Brain microvascular endothelial cell (primary cell): ENCODE measurements at regions not wholly inside any gene's neighbourhood (a gene's known extent, or its start where the extent isn't known, plus 50 kb on each side); places are given as distances from the start of the nearest gene placed in this dataset.
A peak's percentile ranks its signal among the peaks of the same experiment; 100 is the strongest.

Source experiments
- DNase-seq: peaks from one replicate; pipeline ENCODE4 v3.0.0-alpha.2; 2020
- H3K27ac ChIP-seq: fragments of 250-450 bp; sonication (Bioruptor Pico); 2 replicates; pipeline ENCODE4 v1.5.1; 2020; ENCODE audit warnings: mild to moderate bottlenecking, moderate library complexity
- H3K27me3 ChIP-seq: fragments of 250-450 bp; sonication (Bioruptor Pico); replicated peaks from 2 replicates; pipeline ENCODE4 v1.5.1; 2020; ENCODE audit warnings: mild to moderate bottlenecking
- H3K36me3 ChIP-seq: fragments of 250-450 bp; sonication (Bioruptor Pico); replicated peaks from 2 replicates; pipeline ENCODE4 v1.5.1; 2020; ENCODE audit warnings: mild to moderate bottlenecking
- H3K4me3 ChIP-seq: 2 replicates; pipeline ENCODE4 v1.5.1; 2011; ENCODE audit warnings: low read depth, mild to moderate bottlenecking, control low read depth, low read length, moderate library complexity
- in situ Hi-C: cut with HindIII; loops from 2 replicates; pipeline ENCODE4 v1.10.0; 2017; ENCODE audit warnings: low sequenced_read_pairs, low pct_ligation_motif_present
- TF ChIP-seq, protein P1 (sequence below): IDR thresholded peaks from 2 replicates; pipeline ENCODE4 v1.5.1; 2011; ENCODE audit warnings: low read depth, mild to moderate bottlenecking, moderate library complexity, low read length, control low read depth, inconsistent platforms; ENCODE audit errors: missing control alignments

DNA sequence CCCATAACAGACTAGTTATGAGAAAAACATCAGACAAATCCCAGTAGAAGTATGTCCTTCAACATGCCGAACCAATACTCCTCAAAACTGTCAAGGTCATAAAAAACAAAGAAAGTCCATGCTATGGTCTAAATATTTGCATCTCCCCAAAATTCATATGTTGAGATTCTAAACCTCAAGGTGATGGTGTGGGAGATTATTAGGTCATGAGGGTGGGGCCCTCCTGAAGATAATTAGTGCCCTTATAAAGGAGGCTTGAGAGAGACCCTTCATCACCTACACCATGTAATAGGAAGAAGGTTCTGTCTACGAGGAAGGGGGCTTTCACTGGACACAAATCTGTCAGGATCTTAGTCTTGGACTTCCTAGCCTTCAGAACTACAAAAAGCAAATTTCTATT, 118.6 kb upstream of the GUCY1A2 start:
- Histone ChIP-seq H3K27ac (no peak overlapping the region), H3K36me3 (no peaks in the 10 kb centered on the region), H3K4me3 (no peak overlapping the region), H3K27me3 (no peaks in the 10 kb centered on the region)
- no peak for DNase-seq
- in situ Hi-C loops = no loop called here
- TF ChIP-seq, protein P1, sequence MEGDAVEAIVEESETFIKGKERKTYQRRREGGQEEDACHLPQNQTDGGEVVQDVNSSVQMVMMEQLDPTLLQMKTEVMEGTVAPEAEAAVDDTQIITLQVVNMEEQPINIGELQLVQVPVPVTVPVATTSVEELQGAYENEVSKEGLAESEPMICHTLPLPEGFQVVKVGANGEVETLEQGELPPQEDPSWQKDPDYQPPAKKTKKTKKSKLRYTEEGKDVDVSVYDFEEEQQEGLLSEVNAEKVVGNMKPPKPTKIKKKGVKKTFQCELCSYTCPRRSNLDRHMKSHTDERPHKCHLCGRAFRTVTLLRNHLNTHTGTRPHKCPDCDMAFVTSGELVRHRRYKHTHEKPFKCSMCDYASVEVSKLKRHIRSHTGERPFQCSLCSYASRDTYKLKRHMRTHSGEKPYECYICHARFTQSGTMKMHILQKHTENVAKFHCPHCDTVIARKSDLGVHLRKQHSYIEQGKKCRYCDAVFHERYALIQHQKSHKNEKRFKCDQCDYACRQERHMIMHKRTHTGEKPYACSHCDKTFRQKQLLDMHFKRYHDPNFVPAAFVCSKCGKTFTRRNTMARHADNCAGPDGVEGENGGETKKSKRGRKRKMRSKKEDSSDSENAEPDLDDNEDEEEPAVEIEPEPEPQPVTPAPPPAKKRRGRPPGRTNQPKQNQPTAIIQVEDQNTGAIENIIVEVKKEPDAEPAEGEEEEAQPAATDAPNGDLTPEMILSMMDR = no peak

DNA sequence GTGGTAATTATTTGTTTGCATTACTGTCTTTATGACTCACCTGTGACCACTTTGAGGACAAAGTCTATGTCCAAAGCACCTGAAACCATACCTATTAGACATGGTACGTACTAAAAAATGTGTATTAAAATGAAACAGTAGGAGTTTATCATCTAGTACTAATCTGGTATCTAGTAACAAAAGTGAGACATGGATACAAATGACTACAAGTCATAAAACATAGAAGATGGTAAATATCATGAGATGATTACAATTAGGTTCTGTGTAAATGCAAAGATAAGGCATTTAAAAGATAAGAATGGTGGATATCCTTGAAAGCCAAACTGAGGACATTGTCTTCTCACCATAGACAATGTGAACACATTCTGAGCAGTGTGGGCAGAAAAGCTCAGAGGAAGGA, 113.5 kb upstream of the GUCY1A2 start:
- Histone ChIP-seq H3K4me3 (no peak overlapping the region), H3K27ac (no peak overlapping the region), H3K36me3 (no peaks in the 10 kb centered on the region), H3K27me3 (no peaks in the 10 kb centered on the region)
- TF ChIP-seq, protein P1 = no peak
- no peak for DNase-seq
- in situ Hi-C loops = no loop called here

DNA sequence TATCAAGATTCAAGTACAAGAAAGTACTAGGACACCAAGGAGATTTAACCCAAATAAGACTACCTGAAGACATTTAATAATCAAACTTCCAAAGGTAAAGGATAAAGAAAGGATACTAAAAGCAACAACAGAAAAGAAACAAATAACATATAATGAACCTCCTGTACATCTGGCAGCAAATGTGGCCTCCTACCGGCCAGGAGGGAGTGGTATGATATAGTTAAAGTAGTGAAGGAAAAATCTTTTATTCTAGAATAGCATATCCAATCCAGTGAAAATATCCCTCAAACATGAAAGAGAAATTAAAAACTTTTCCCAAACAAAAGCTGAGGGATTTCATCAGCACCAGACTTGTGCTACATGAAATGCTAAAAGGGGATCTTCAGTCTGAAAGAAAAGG, 104.7 kb upstream of the GUCY1A2 start:
- H3K4me3 ChIP-seq = no peak overlapping the region
- in situ Hi-C loops = no loop called here
- DNase-seq = no peak
- H3K36me3 ChIP-seq = no peaks in the 10 kb centered on the region
- no peak overlapping the region for H3K27ac ChIP-seq
- no peaks in the 10 kb centered on the region for H3K27me3 ChIP-seq
- TF ChIP-seq, protein P1 = peak; percentile 39

DNA sequence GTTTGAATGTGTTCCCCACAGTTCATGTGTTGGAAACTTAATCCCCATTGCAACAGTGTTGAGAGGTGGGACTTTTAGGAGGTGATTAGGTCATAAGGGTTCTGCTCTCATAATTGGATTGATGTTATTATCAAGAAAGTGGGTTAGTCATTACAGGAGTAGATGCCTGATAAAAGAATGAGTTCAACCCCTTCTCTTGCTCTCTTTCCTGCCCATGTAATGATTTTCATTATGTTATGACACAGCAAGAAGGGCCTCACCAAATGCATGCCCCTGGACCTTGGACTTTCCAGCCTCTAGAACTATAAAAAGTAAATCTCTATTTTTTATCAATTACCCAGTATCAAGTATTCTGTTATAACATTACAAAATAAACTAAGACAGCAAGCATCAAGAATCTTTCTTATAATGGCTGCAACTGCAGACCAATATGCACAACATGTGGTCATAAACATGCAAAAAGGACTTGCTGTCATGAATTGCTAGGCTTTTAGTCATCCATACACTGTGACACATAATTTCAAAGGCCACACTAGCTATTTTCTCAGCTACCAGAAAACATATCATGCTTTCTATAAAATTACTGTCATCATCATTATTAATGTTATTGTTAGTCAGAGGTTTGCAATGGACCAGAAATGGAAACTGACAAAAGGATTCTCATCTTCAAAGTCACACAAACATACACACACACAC, 99.9 kb upstream of the GUCY1A2 start:
- in situ Hi-C loops = no loop called here
- TF ChIP-seq, protein P1 = no peak
- Histone ChIP-seq H3K36me3 (no peaks in the 10 kb centered on the region), H3K4me3 (no peak overlapping the region), H3K27ac (no peak overlapping the region), H3K27me3 (no peaks in the 10 kb centered on the region)
- DNase-seq = peak; percentile 45

DNA sequence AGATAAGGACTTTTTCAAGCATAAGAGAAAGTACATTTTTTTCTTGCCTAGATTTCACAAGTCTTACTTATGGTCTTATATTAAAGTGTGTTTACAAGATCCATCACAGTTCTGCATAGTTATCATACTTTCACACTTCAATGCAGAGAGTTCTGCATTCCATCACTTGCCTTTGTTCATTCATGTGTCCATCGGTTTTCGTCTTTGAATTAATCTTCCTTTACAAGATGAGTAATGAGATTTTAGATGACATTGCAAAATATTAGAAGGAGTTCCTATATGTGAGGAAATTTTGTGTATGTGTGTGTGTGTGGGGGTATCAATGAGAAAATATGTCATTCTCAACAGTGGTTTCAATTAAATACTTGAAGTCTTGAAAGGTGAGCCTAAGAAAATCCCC, 98.1 kb upstream of the GUCY1A2 start:
- H3K4me3 ChIP-seq = no peak overlapping the region
- H3K27ac ChIP-seq = no peak overlapping the region
- in situ Hi-C loops = no loop called here
- TF ChIP-seq, protein P1 = no peak
- H3K27me3 ChIP-seq = no peaks in the 10 kb centered on the region
- no peaks in the 10 kb centered on the region for H3K36me3 ChIP-seq
- DNase-seq = no peak
